SIG-M5 treated with dmso at 0.1 percent for 504 hours (cell line): ENCODE measurements at regions not wholly inside any gene's neighbourhood (a gene's known extent, or its start where the extent isn't known, plus 50 kb on each side); places are given as distances from the start of the nearest gene placed in this dataset.
"Not testable (repeated sequence)": the region's sequence is repeated elsewhere in the genome, so short reads cannot be mapped to it uniquely, and the experiment has no call there.

Source experiments
- DNase-seq: peaks from one replicate; lab custom pipeline; 2025; ENCODE audit not compliant: unreplicated experiment; lab: John Stamatoyannopoulos, UW

- not testable (repeated sequence) for DNase-seq
Observed at GRCh38 chr20:5453316-5453715, 136.6 kb upstream of the PROKR2 start.

GRCh38 chr20:5452691-5453090 lies 135.9 kb upstream of the PROKR2 start:
- DNase-seq: not testable (repeated sequence)

GRCh38 chr20:5452286-5452685 lies 135.5 kb upstream of the PROKR2 start:
- DNase-seq: not testable (repeated sequence)

- DNase-seq: no peak
Observed at GRCh38 chr20:5451643-5452210, 135.0 kb upstream of the PROKR2 start.

- DNase-seq: peak; percentile 18
Observed at GRCh38 chr20:5448449-5449118, 131.8 kb upstream of the PROKR2 start.

- DNase-seq: no peak
Observed at GRCh38 chr20:5447188-5447587, 130.4 kb upstream of the PROKR2 start.

GRCh38 chr20:5445611-5446010 lies 128.9 kb upstream of the PROKR2 start:
- no peak for DNase-seq

- DNase-seq: no peak
Observed at GRCh38 chr20:5442101-5442500, 125.3 kb upstream of the PROKR2 start.

GRCh38 chr20:5434116-5434515 lies 117.4 kb upstream of the PROKR2 start:
- DNase-seq: no peak

GRCh38 chr20:5433352-5433751 lies 116.6 kb upstream of the PROKR2 start:
- DNase-seq: no peak

- DNase-seq: no peak
Observed at GRCh38 chr20:5432030-5432429, 115.3 kb upstream of the PROKR2 start.

GRCh38 chr20:5430670-5431069 lies 113.9 kb upstream of the PROKR2 start:
- DNase-seq: no peak

GRCh38 chr20:5426026-5426425 lies 109.3 kb upstream of the PROKR2 start:
- DNase-seq: no peak

GRCh38 chr20:5416086-5416485 lies 99.3 kb upstream of the PROKR2 start:
- DNase-seq: no peak

- DNase-seq: no peak
Observed at GRCh38 chr20:5413394-5413793, 96.6 kb upstream of the PROKR2 start.

GRCh38 chr20:5410470-5410869 lies 93.7 kb upstream of the PROKR2 start:
- DNase-seq: no peak

GRCh38 chr20:5402903-5403531 lies 86.3 kb upstream of the PROKR2 start:
- peak; percentile 10 for DNase-seq

- no peak for DNase-seq
Observed at GRCh38 chr20:5401277-5401875, 84.6 kb upstream of the PROKR2 start.

- peak; percentile 19 for DNase-seq
Observed at GRCh38 chr20:5400164-5400762, 83.5 kb upstream of the PROKR2 start.

GRCh38 chr20:5397393-5397792 lies 80.6 kb upstream of the PROKR2 start:
- no peak for DNase-seq

- no peak for DNase-seq
Observed at GRCh38 chr20:5395932-5396727, 79.4 kb upstream of the PROKR2 start.
